IPS-15b (cell line): ENCODE measurements at regions not wholly inside any gene's neighbourhood (a gene's known extent, or its start where the extent isn't known, plus 50 kb on each side); places are given as distances from the start of the nearest gene placed in this dataset.
"Not testable (repeated sequence)": the region's sequence is repeated elsewhere in the genome, so short reads cannot be mapped to it uniquely, and the experiment has no call there.

ENCODE experiments used
- H3K27me3 ChIP-seq: one replicate; pipeline ENCODE4 v1.6.1; 2013; ENCODE audit warnings: low read length; ENCODE audit not compliant: control insufficient read depth, insufficient read depth
- H3K36me3 ChIP-seq: one replicate; pipeline ENCODE4 v1.6.1; 2013; ENCODE audit warnings: low read length; ENCODE audit not compliant: control insufficient read depth, insufficient read depth
- H3K4me1 ChIP-seq: one replicate; pipeline ENCODE4 v1.6.1; 2013; ENCODE audit warnings: mild to moderate bottlenecking, low read length; ENCODE audit not compliant: control insufficient read depth, insufficient read depth
- H3K4me3 ChIP-seq: one replicate; pipeline ENCODE4 v1.5.1; 2013; ENCODE audit warnings: low read depth, low read length
- H3K9ac ChIP-seq: one replicate; pipeline ENCODE4 v1.6.1; 2013; ENCODE audit warnings: low read depth, mild to moderate bottlenecking, low read length
- H3K9me3 ChIP-seq: one replicate; pipeline ENCODE4 v1.6.1; 2013; ENCODE audit warnings: mild to moderate bottlenecking, low read length; ENCODE audit not compliant: control insufficient read depth, insufficient read depth

GRCh38 chr10:7053195-7053594, 357.6 kb downstream of the SFMBT2 start:
- H3K36me3 ChIP-seq, result no peaks in the 10 kb centered on the region
- H3K9me3 ChIP-seq, result no peaks in the 10 kb centered on the region
- H3K4me3 ChIP-seq, result no peak overlapping the region
- no peaks in the 10 kb centered on the region for H3K4me1 ChIP-seq
- H3K27me3 ChIP-seq, result no peaks in the 10 kb centered on the region
- H3K9ac ChIP-seq, result no peak overlapping the region

- H3K9me3 ChIP-seq, H3K4me3 ChIP-seq, H3K36me3 ChIP-seq, H3K4me1 ChIP-seq, H3K27me3 ChIP-seq, H3K9ac ChIP-seq: not testable (repeated sequence)
These were observed 360.8 kb downstream of the SFMBT2 start for GRCh38 chr10:7050024-7050423.

- Histone ChIP-seq H3K4me1 (no peaks in the 10 kb centered on the region), H3K9me3 (no peaks in the 10 kb centered on the region), H3K27me3 (no peaks in the 10 kb centered on the region), H3K4me3 (no peak overlapping the region), H3K36me3 (no peaks in the 10 kb centered on the region), H3K9ac (no peak overlapping the region)
These were observed 362.8 kb downstream of the SFMBT2 start for GRCh38 chr10:7048061-7048460.

- Histone ChIP-seq H3K9me3 (no peaks in the 10 kb centered on the region), H3K4me3 (no peak overlapping the region), H3K27me3 (no peaks in the 10 kb centered on the region), H3K4me1 (no peaks in the 10 kb centered on the region), H3K36me3 (no peaks in the 10 kb centered on the region), H3K9ac (no peak overlapping the region)
These were observed 364.2 kb downstream of the SFMBT2 start for GRCh38 chr10:7046615-7047014.

- Histone ChIP-seq H3K36me3 (no peaks in the 10 kb centered on the region), H3K4me1 (no peaks in the 10 kb centered on the region), H3K4me3 (no peak overlapping the region), H3K27me3 (no peaks in the 10 kb centered on the region), H3K9me3 (no peaks in the 10 kb centered on the region), H3K9ac (no peak overlapping the region)
These were observed 364.8 kb downstream of the SFMBT2 start for GRCh38 chr10:7045891-7046599.

- no peak overlapping the region for H3K4me3 ChIP-seq
- H3K36me3 ChIP-seq, result no peaks in the 10 kb centered on the region
- H3K9me3 ChIP-seq, result no peaks in the 10 kb centered on the region
- H3K9ac ChIP-seq, result no peak overlapping the region
- H3K4me1 ChIP-seq, result no peaks in the 10 kb centered on the region
- no peaks in the 10 kb centered on the region for H3K27me3 ChIP-seq
These were observed 367.7 kb downstream of the SFMBT2 start for GRCh38 chr10:7043055-7043653.

GRCh38 chr10:7042419-7043054, 368.3 kb downstream of the SFMBT2 start:
- Histone ChIP-seq H3K4me3 (no peak overlapping the region), H3K4me1 (no peaks in the 10 kb centered on the region), H3K9ac (no peak overlapping the region), H3K9me3 (no peaks in the 10 kb centered on the region), H3K36me3 (no peaks in the 10 kb centered on the region), H3K27me3 (no peaks in the 10 kb centered on the region)

GRCh38 chr10:7042000-7042399, 368.8 kb downstream of the SFMBT2 start:
- H3K9me3 ChIP-seq, result no peaks in the 10 kb centered on the region
- no peaks in the 10 kb centered on the region for H3K4me1 ChIP-seq
- H3K27me3 ChIP-seq, result no peaks in the 10 kb centered on the region
- no peak overlapping the region for H3K9ac ChIP-seq
- H3K36me3 ChIP-seq, result no peaks in the 10 kb centered on the region
- no peak overlapping the region for H3K4me3 ChIP-seq

GRCh38 chr10:7040681-7041080, 370.2 kb downstream of the SFMBT2 start:
- no peaks in the 10 kb centered on the region for H3K4me1 ChIP-seq
- H3K4me3 ChIP-seq, result no peak overlapping the region
- no peaks in the 10 kb centered on the region for H3K9me3 ChIP-seq
- H3K36me3 ChIP-seq, result no peaks in the 10 kb centered on the region
- no peak overlapping the region for H3K9ac ChIP-seq
- no peaks in the 10 kb centered on the region for H3K27me3 ChIP-seq

- Histone ChIP-seq H3K27me3 (no peaks in the 10 kb centered on the region), H3K4me1 (no peaks in the 10 kb centered on the region), H3K9ac (no peak overlapping the region), H3K9me3 (no peaks in the 10 kb centered on the region), H3K36me3 (no peaks in the 10 kb centered on the region), H3K4me3 (no peak overlapping the region)
These were observed 371.0 kb downstream of the SFMBT2 start for GRCh38 chr10:7039859-7040258.

- H3K9ac ChIP-seq, result no peak overlapping the region
- H3K9me3 ChIP-seq, result no peaks in the 10 kb centered on the region
- no peaks in the 10 kb centered on the region for H3K36me3 ChIP-seq
- H3K4me1 ChIP-seq, result no peaks in the 10 kb centered on the region
- H3K27me3 ChIP-seq, result no peaks in the 10 kb centered on the region
- H3K4me3 ChIP-seq, result no peak overlapping the region
These were observed 372.4 kb downstream of the SFMBT2 start for GRCh38 chr10:7038416-7038815.

- H3K9ac ChIP-seq, H3K4me1 ChIP-seq, H3K27me3 ChIP-seq, H3K4me3 ChIP-seq, H3K36me3 ChIP-seq, H3K9me3 ChIP-seq: not testable (repeated sequence)
These were observed 373.4 kb downstream of the SFMBT2 start for GRCh38 chr10:7037434-7037833.
